DOHH2 (cell line): ENCODE measurements at regions not wholly inside any gene's neighbourhood (a gene's known extent, or its start where the extent isn't known, plus 50 kb on each side); places are given as distances from the start of the nearest gene placed in this dataset.

Experiments used
- H3F3A ChIP-seq: fragments of 200-600 bp; sonication (generic), shearing (Covaris generic); 2 replicates; pipeline ENCODE4 v1.6.0; 2016; ENCODE audit warnings: antibody characterized with exemption, mild to moderate bottlenecking; ENCODE audit not compliant: control insufficient read depth, insufficient read depth
- H3K27ac ChIP-seq: fragments of 200-600 bp; sonication (generic); 2 replicates; pipeline ENCODE4 v1.5.1; 2014; ENCODE audit warnings: low read depth, mild to moderate bottlenecking, low read length, moderate library complexity
- H3K27me3 ChIP-seq: fragments of 200-600 bp; sonication (generic); 2 replicates; pipeline ENCODE4 v1.6.1; 2014; ENCODE audit warnings: mild to moderate bottlenecking, low read length, mixed read lengths; ENCODE audit not compliant: control insufficient read depth
- H3K36me3 ChIP-seq: fragments of 200-600 bp; sonication (generic); 2 replicates; pipeline ENCODE4 v1.6.1; 2014; ENCODE audit warnings: mild to moderate bottlenecking, low read length, moderate library complexity, mixed read lengths; ENCODE audit not compliant: control insufficient read depth
- H3K4me1 ChIP-seq: fragments of 200-600 bp; sonication (generic); 2 replicates; pipeline ENCODE4 v1.6.1; 2014; ENCODE audit warnings: mild to moderate bottlenecking, low read length, mixed read lengths; ENCODE audit not compliant: control insufficient read depth
- H3K4me2 ChIP-seq: fragments of 200-600 bp; sonication (generic); 2 replicates; pipeline ENCODE4 v1.6.0; 2014; ENCODE audit warnings: mild to moderate bottlenecking, low read length, moderate library complexity
- H3K4me3 ChIP-seq: fragments of 200-600 bp; sonication (generic); 2 replicates; pipeline ENCODE4 v1.5.1; 2014; ENCODE audit warnings: mild to moderate bottlenecking, low read length, mixed read lengths
- H3K79me2 ChIP-seq: fragments of 200-600 bp; sonication (generic); 2 replicates; pipeline ENCODE4 v1.6.1; 2014; ENCODE audit warnings: mild to moderate bottlenecking, low read length, mixed read lengths; ENCODE audit not compliant: control insufficient read depth
- H3K9me2 ChIP-seq: fragments of 200-600 bp; sonication (generic); replicated peaks from 2 replicates; pipeline ENCODE4 v1.6.1; 2014; ENCODE audit warnings: mild to moderate bottlenecking, low read length, mixed read lengths; ENCODE audit not compliant: control insufficient read depth
- H3K9me3 ChIP-seq: fragments of 200-600 bp; sonication (generic); 2 replicates; pipeline ENCODE4 v1.6.1; 2014; ENCODE audit warnings: antibody characterized with exemption, low read length, mixed read lengths; ENCODE audit not compliant: control insufficient read depth, insufficient read depth
- H4K20me1 ChIP-seq: fragments of 200-600 bp; sonication (generic); 2 replicates; pipeline ENCODE4 v1.6.0; 2014; ENCODE audit warnings: low read depth, mild to moderate bottlenecking, antibody characterized with exemption, low read length, moderate library complexity; ENCODE audit not compliant: control insufficient read depth, insufficient read depth
- EZH2phosphoT487 ChIP-seq: fragments of 200-600 bp; sonication (generic); IDR thresholded peaks from 2 replicates; pipeline ENCODE4 v1.6.1; 2017; ENCODE audit warnings: borderline replicate concordance, mild to moderate bottlenecking, antibody characterized with exemption, low read length, moderate library complexity, mixed read lengths
- TF ChIP-seq, protein P1 (sequence below): fragments of 200-600 bp; sonication (generic); IDR thresholded peaks from one replicate; pipeline ENCODE4 v1.5.1; 2014; ENCODE audit warnings: antibody characterized with exemption, mild to moderate bottlenecking, low read depth, low read length; ENCODE audit not compliant: poor library complexity, severe bottlenecking

DNA sequence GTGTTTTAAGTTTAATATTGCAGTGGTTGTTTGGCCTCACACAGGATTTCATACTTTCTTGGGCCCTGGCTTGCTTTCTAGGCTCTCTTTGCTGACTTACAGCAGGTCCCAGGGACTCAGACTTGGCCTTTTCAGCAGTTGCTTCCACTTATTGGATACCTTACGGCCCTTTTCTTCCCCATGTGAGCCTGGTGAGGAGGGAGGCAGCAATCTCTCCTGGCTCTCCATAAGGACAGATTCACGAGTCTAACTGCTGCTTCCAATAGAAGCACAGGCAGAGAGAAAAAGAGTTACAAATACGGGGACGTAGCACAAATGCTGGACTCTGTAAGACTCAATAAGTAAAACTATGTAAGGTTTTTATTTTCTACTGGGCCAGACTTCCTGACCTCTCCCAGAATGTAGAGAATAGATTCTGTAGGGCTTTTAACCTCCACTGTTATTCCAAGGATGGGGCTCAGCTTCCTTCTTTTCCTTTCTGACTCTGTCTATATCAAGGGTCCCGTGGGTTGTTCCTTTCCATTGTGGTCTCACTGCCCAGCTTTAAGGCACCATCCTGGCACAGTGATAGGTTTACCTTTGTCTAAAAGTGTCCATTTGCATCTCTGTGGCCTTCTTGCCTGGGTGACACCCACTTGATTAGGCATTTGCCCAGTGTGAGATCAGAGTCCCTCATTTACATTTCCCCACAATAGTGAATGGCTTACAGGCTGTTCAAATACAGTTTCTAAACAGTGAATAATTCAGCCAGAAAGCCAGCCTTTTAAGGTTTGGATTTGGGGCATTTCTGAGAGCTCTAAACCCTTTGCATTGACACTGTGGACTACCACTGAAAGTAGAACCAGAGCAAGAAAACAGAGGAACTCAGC, 92.8 kb downstream of the RASSF10 start:
- no peaks in the 10 kb centered on the region for H3K9me3 ChIP-seq
- no peak overlapping the region for H3K4me3 ChIP-seq
- no peak overlapping the region for H3K4me2 ChIP-seq
- no peaks in the 10 kb centered on the region for H3K9me2 ChIP-seq
- no peaks in the 10 kb centered on the region for H3K4me1 ChIP-seq
- no peaks in the 10 kb centered on the region for H3F3A ChIP-seq
- no peaks in the 10 kb centered on the region for H3K36me3 ChIP-seq
- no peak overlapping the region for H3K27ac ChIP-seq
- H4K20me1 ChIP-seq, result no peaks in the 10 kb centered on the region
- no peaks in the 10 kb centered on the region for H3K27me3 ChIP-seq
- H3K79me2 ChIP-seq, result no peaks in the 10 kb centered on the region
- TF ChIP-seq EZH2phosphoT487, result no peak
- TF ChIP-seq, protein P1, sequence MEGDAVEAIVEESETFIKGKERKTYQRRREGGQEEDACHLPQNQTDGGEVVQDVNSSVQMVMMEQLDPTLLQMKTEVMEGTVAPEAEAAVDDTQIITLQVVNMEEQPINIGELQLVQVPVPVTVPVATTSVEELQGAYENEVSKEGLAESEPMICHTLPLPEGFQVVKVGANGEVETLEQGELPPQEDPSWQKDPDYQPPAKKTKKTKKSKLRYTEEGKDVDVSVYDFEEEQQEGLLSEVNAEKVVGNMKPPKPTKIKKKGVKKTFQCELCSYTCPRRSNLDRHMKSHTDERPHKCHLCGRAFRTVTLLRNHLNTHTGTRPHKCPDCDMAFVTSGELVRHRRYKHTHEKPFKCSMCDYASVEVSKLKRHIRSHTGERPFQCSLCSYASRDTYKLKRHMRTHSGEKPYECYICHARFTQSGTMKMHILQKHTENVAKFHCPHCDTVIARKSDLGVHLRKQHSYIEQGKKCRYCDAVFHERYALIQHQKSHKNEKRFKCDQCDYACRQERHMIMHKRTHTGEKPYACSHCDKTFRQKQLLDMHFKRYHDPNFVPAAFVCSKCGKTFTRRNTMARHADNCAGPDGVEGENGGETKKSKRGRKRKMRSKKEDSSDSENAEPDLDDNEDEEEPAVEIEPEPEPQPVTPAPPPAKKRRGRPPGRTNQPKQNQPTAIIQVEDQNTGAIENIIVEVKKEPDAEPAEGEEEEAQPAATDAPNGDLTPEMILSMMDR, result no peak

DNA sequence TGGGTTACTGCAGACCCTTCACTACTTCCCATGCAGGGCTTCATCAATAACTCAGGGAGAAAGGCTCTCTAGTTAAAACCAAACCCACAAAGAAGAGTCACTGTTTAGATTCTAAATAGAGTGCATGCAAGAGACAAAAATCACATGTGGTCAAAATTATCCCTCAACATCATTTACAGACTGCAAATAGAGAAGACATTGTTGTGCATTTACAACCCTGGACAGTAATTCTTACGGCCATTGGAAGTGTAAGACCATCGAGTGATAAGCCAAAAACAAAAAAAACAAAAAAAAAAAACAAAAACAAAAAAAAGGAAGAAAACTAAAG, 93.4 kb downstream of the RASSF10 start:
- Histone ChIP-seq H3K9me2 (no peaks in the 10 kb centered on the region), H3K36me3 (no peaks in the 10 kb centered on the region), H3F3A (no peaks in the 10 kb centered on the region), H3K79me2 (no peaks in the 10 kb centered on the region), H3K4me2 (no peak overlapping the region), H3K27me3 (no peaks in the 10 kb centered on the region), H3K27ac (no peak overlapping the region), H3K9me3 (no peaks in the 10 kb centered on the region), H3K4me3 (no peak overlapping the region), H3K4me1 (no peaks in the 10 kb centered on the region), H4K20me1 (no peaks in the 10 kb centered on the region)
- TF ChIP-seq, protein P1, result no peak
- no peak for TF ChIP-seq EZH2phosphoT487

DNA sequence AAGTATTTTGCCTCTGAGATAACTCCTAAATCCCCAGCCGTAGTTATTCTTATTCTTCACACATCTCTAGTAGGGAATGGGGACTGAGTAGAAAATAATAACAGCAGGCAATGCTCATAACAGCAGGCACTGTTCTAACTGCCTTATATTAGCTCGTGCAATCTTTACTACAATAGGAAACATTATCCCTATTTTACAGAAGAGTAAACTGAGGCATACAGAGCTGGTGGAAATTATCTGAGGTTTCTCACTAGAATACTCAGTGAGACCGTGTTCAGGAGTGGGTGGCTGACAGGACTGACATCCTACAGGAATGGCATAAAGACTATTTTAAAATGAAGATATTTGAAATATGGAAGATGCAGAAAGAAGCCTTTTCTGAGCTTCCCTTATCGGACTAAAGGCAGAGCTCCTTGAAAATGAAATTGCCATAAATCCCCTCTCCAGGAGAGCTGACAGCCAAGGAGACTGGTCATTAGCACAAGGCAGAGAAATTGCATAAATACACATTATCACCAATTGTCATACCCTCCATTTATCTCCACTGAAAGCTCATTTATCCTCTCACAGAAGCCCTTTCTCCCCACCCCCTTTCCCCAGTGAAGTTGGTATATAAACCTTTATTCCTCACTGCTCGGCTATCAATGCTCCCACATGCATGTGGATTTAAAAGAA, 93.9 kb downstream of the RASSF10 start:
- Histone ChIP-seq H3K4me2 (no peak overlapping the region), H3K9me2 (no peaks in the 10 kb centered on the region), H3K27ac (no peak overlapping the region), H3F3A (no peaks in the 10 kb centered on the region), H3K79me2 (no peaks in the 10 kb centered on the region), H3K27me3 (no peaks in the 10 kb centered on the region), H4K20me1 (no peaks in the 10 kb centered on the region), H3K4me3 (no peak overlapping the region), H3K4me1 (no peaks in the 10 kb centered on the region), H3K9me3 (no peaks in the 10 kb centered on the region), H3K36me3 (no peaks in the 10 kb centered on the region)
- TF ChIP-seq EZH2phosphoT487, result no peak
- TF ChIP-seq, protein P1, result no peak
